ENCODE measurements at regions not wholly inside any gene's neighbourhood (a gene's known extent, or its start where the extent isn't known, plus 50 kb on each side); places are given as distances from the start of the nearest gene placed in this dataset.

GRCh38 chr1:71184410-71184809 lies 103.6 kb upstream of the ZRANB2 start:
- ATAC-seq = no peak
- Histone ChIP-seq H3K27ac (no peak overlapping the region), H3K4me1 (no peaks in the 10 kb centered on the region), H3K27me3 (no peaks in the 10 kb centered on the region), H3K9me3 (peaks cover 0 to 2% of the 10 kb centered on the region in 2 donors), H3K36me3 (no peaks in the 10 kb centered on the region), H3K4me3 (no peak overlapping the region)
- DNase-seq = no peak
- intact Hi-C loops (cut with DNase I) = no loop called here
- TF ChIP-seq, protein P1, sequence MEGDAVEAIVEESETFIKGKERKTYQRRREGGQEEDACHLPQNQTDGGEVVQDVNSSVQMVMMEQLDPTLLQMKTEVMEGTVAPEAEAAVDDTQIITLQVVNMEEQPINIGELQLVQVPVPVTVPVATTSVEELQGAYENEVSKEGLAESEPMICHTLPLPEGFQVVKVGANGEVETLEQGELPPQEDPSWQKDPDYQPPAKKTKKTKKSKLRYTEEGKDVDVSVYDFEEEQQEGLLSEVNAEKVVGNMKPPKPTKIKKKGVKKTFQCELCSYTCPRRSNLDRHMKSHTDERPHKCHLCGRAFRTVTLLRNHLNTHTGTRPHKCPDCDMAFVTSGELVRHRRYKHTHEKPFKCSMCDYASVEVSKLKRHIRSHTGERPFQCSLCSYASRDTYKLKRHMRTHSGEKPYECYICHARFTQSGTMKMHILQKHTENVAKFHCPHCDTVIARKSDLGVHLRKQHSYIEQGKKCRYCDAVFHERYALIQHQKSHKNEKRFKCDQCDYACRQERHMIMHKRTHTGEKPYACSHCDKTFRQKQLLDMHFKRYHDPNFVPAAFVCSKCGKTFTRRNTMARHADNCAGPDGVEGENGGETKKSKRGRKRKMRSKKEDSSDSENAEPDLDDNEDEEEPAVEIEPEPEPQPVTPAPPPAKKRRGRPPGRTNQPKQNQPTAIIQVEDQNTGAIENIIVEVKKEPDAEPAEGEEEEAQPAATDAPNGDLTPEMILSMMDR (IDR thresholded peaks at IDR 0.05) = no peak

DNA sequence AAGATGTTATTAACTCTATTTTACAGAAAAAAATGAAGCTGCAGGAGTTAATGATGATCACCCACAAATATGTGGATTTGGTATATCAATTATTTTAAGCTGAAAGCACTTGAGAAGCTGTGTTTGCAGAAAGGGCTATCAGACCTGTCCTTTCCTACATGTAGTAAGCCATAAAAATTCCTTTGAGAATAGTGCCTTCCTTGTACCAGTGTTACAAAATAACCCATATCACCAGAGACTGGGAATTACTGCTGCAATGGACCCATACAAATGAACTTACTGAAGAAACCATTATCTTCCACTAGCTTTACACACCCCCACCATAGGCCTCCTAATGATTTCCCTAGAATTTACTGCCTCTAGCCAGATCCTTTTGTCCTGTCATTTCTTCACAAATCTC lies 99.2 kb upstream of the ZRANB2 start:
- TF ChIP-seq, protein P1 (IDR thresholded peaks at IDR 0.05) = no peak
- no peak overlapping the region for H3K4me3 ChIP-seq
- H3K4me1 ChIP-seq = no peaks in the 10 kb centered on the region
- no peak for DNase-seq
- intact Hi-C loops (cut with DNase I) = no loop called here
- no peaks in the 10 kb centered on the region for H3K27me3 ChIP-seq
- no peak for ATAC-seq
- peaks cover 0 to 4% of the 10 kb centered on the region in 2 donors for H3K9me3 ChIP-seq
- H3K36me3 ChIP-seq = no peaks in the 10 kb centered on the region
- no peak overlapping the region for H3K27ac ChIP-seq

GRCh38 chr1:71170925-71171324 lies 90.1 kb upstream of the ZRANB2 start:
- H3K4me3 ChIP-seq = no peak overlapping the region
- no peaks in the 10 kb centered on the region for H3K4me1 ChIP-seq
- ATAC-seq = no peak
- no peaks in the 10 kb centered on the region for H3K36me3 ChIP-seq
- no peak for DNase-seq
- H3K27ac ChIP-seq = no peak overlapping the region
- intact Hi-C loops (cut with DNase I) = no loop called here
- TF ChIP-seq, protein P1 (IDR thresholded peaks at IDR 0.05) = no peak
- H3K9me3 ChIP-seq = peaks cover 0 to 4% of the 10 kb centered on the region in 2 donors
- H3K27me3 ChIP-seq = no peaks in the 10 kb centered on the region

DNA sequence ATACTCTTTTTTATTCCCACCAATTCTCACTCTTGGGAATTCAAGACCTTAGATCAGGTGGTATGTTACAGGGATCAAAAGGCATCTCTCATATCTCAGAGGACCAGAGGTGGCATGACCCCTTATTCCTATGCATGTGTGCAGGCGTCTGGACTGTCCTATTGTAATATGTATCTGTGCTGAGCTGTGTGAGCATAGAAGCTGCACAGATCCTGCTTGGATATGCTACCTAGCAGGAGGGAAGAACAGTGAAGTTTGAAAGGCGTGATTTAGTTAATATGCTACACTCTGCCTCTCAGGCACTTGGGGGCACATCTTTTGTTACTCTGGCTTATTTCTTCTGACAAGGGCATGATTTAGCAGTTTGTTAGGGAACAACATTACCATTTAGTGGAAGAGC lies 86.7 kb upstream of the ZRANB2 start:
- no peak for ATAC-seq
- intact Hi-C loops (cut with DNase I) = no loop called here

DNA sequence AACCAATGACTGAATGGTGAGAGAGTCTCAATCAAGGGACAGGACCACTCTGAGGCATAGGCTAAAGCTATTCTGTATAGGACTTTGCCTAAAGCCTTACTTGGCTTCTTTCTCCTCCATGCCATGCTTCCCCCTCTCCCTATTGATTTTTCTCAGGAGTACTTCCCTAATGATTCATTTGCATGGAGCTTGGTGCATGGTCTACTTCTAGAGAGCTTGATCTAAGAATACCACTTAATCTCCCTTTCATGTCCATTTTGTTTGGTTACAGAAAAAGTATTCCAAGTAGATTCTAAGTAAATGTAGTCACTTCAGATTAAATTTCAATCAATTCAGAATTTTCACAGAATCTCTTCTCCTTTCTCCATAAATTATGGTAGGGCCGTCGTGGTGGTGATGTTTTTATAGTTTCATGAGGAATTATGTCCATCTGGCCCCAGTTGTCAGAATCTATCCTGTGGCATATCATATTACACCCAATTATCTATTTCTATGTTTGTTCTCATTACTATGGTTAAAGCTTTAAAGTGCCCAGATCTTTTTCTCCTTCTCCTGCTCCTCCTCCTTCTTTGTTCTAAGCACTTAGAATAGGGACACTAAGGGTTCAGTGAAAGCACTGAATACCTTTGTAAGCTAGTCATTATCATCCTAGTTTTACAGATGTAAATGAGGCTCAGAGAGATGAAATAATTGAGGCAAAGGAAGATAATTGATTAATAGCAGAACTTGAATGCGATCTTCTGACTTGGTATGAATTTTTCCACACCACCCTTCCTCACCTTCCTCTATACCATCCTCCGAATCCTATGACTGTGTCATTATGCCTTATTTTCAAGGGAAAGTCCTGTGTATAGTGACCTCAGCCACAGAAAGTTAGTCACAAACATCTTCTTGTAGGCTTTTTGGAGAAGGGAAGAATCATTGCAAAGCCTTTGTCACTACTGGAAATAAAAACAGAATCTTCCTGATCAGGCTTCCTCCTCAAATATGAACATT lies 85.6 kb upstream of the ZRANB2 start:
- H3K27ac ChIP-seq = no peak overlapping the region
- TF ChIP-seq, protein P1 (IDR thresholded peaks at IDR 0.05) = no peak
- no peaks in the 10 kb centered on the region for H3K27me3 ChIP-seq
- H3K4me3 ChIP-seq = no peak overlapping the region
- H3K9me3 ChIP-seq = no peaks in the 10 kb centered on the region
- ATAC-seq (no peak), DNase-seq (peak in 2 of 4 donors; percentile 18 to 24)
- no peaks in the 10 kb centered on the region for H3K4me1 ChIP-seq
- intact Hi-C loops (cut with DNase I) = no loop called here
- no peaks in the 10 kb centered on the region for H3K36me3 ChIP-seq

More for the DNA sequence above, 86.7 kb upstream of the ZRANB2 start:
- H3K9me3 ChIP-seq = peaks cover 0 to 1% of the 10 kb centered on the region in 2 donors
- DNase-seq = no peak
- H3K4me3 ChIP-seq = no peak overlapping the region
- H3K36me3 ChIP-seq = no peaks in the 10 kb centered on the region
- no peaks in the 10 kb centered on the region for H3K4me1 ChIP-seq
- H3K27me3 ChIP-seq = no peaks in the 10 kb centered on the region
- TF ChIP-seq, protein P1 (IDR thresholded peaks at IDR 0.05) = no peak
- no peak overlapping the region for H3K27ac ChIP-seq
